OCI-LY7 (cell line): ENCODE measurements at regions not wholly inside any gene's neighbourhood (a gene's known extent, or its start where the extent isn't known, plus 50 kb on each side); places are given as distances from the start of the nearest gene placed in this dataset.

Source experiments
- BruUV-seq: library from RNA; stranded (reverse); fragments of 400-500 nt; replicated peaks from 2 replicates; lab custom pipeline; 2021; lab: Mats Ljungman, UMichigan
- CTCF ChIA-PET: fragments of 300-600 bp; sonication (Branson Sonifier 250); formaldehyde crosslinking; loops from one replicate; lab custom pipeline; 2022; ENCODE audit warnings: antibody characterized with exemption; ENCODE audit not compliant: unreplicated experiment; lab: Charles Lee
- POLR2A ChIA-PET: fragments of 300-600 bp; sonication (Branson Sonifier 250); formaldehyde crosslinking; loops from one replicate; lab custom pipeline; 2022; ENCODE audit warnings: antibody characterized with exemption; lab: Charles Lee
- DNase-seq: peaks from one replicate; pipeline ENCODE4 v3.0.0-alpha.2; 2015; ENCODE audit warnings: low spot score
- H2AFZ ChIP-seq: fragments of 200-600 bp; sonication (generic), shearing (Covaris generic); 2 replicates; pipeline ENCODE4 v1.6.1; 2014; ENCODE audit warnings: mild to moderate bottlenecking, antibody characterized with exemption, low read length, moderate library complexity
- H3K27ac ChIP-seq: fragments of 200-600 bp; sonication (generic); 2 replicates; pipeline ENCODE4 v1.5.1; 2014; ENCODE audit warnings: mixed run types, low read depth, mild to moderate bottlenecking, moderate library complexity, low read length, inconsistent platforms; ENCODE audit not compliant: poor library complexity, severe bottlenecking
- H3K36me3 ChIP-seq: fragments of 200-600 bp; sonication (generic); 2 replicates; pipeline ENCODE4 v1.6.1; 2014; ENCODE audit warnings: mild to moderate bottlenecking, antibody characterized with exemption, low read length, moderate library complexity, mixed read lengths; ENCODE audit not compliant: insufficient read depth
- H3K4me1 ChIP-seq: fragments of 200-600 bp; sonication (generic); 2 replicates; pipeline ENCODE4 v1.5.1; 2014; ENCODE audit warnings: mild to moderate bottlenecking, low read length; ENCODE audit not compliant: insufficient read depth, poor library complexity, severe bottlenecking
- H3K4me2 ChIP-seq: fragments of 200-600 bp; sonication (generic); 2 replicates; pipeline ENCODE4 v1.6.1; 2014; ENCODE audit warnings: mild to moderate bottlenecking, low read length
- H3K4me3 ChIP-seq: fragments of 200-600 bp; sonication (generic); 2 replicates; pipeline ENCODE4 v1.5.1; 2014; ENCODE audit warnings: mild to moderate bottlenecking, low read depth, low read length; ENCODE audit not compliant: poor library complexity, severe bottlenecking
- H3K79me2 ChIP-seq: fragments of 200-600 bp; sonication (generic); 2 replicates; pipeline ENCODE4 v1.6.1; 2016; ENCODE audit warnings: low read depth, mild to moderate bottlenecking, low read length, moderate library complexity, mixed read lengths; ENCODE audit not compliant: insufficient read depth
- H3K9me2 ChIP-seq: fragments of 200-600 bp; sonication (generic); 2 replicates; pipeline ENCODE4 v1.6.1; 2016; ENCODE audit warnings: mild to moderate bottlenecking, low read length, mixed read lengths; ENCODE audit not compliant: insufficient read depth
- H3K9me3 ChIP-seq: fragments of 200-600 bp; sonication (generic); 2 replicates; pipeline ENCODE4 v1.6.1; 2014; ENCODE audit warnings: mild to moderate bottlenecking, mixed run types, low read length, mixed read lengths
- H4K20me1 ChIP-seq: fragments of 200-600 bp; sonication (generic); 2 replicates; pipeline ENCODE4 v1.6.1; 2014; ENCODE audit warnings: mild to moderate bottlenecking, antibody characterized with exemption, low read length, moderate library complexity, mixed read lengths; ENCODE audit not compliant: insufficient read depth
- EZH2phosphoT487 ChIP-seq: fragments of 200-600 bp; sonication (generic); IDR thresholded peaks from 2 replicates; pipeline ENCODE4 v1.6.1; 2018; ENCODE audit warnings: low read depth, borderline replicate concordance, mild to moderate bottlenecking, mixed run types, antibody characterized with exemption, low read length, moderate library complexity, mixed read lengths
- intact Hi-C: fragments of 100-400 bp; cut with micrococcal nuclease; formaldehyde crosslinking; loops from one replicate; pipeline ENCODE4 v1.10.0; 2022; ENCODE audit not compliant: unreplicated experiment
- TF ChIP-seq, protein P1 (sequence below): fragments of 200-600 bp; sonication (generic); conservative IDR thresholded peaks from 2 replicates; pipeline ENCODE4 v1.5.1; 2014; ENCODE audit warnings: mild to moderate bottlenecking, antibody characterized with exemption, low read length, moderate library complexity, mixed read lengths

DNA sequence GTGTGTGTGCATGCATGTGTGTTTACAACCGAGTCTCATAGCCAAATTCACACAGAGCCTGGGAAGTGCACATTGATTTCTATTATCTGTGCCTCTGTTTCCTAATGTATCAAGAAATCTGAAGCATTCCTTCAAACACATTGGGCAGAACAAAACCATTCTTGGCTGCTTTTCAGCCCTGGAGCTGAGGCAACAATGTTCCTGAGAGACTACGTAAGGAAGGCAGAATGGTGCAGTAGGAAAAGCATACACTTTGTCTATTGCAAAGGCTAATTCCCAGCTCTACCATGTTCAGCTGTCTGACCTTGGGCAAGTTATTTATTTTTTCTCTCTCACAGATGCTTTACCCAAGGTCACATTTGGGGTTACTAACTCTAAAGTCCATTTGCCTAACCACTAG, 575.5 kb downstream of the SOX6 start:
- intact Hi-C loops, result no loop called here
- no peak for DNase-seq
- no peak overlapping the region for H3K4me3 ChIP-seq
- H3K9me3 ChIP-seq, result no peaks in the 10 kb centered on the region
- no peaks in the 10 kb centered on the region for H4K20me1 ChIP-seq
- no peaks in the 10 kb centered on the region for H3K9me2 ChIP-seq
- H3K79me2 ChIP-seq, result no peaks in the 10 kb centered on the region
- POLR2A ChIA-PET, result interaction anchor here (0.6 kb wide), 1 partner anchor 483 kb away, joined by 3 read pairs; no protein-coding TSS in a partner anchor
- H3K4me2 ChIP-seq, result no peak overlapping the region
- H3K36me3 ChIP-seq, result no peaks in the 10 kb centered on the region
- CTCF ChIA-PET, result no interaction called here
- BruUV-seq, result no TSS peak
- H3K4me1 ChIP-seq, result no peaks in the 10 kb centered on the region
- no peak overlapping the region for H2AFZ ChIP-seq
- TF ChIP-seq, protein P1, sequence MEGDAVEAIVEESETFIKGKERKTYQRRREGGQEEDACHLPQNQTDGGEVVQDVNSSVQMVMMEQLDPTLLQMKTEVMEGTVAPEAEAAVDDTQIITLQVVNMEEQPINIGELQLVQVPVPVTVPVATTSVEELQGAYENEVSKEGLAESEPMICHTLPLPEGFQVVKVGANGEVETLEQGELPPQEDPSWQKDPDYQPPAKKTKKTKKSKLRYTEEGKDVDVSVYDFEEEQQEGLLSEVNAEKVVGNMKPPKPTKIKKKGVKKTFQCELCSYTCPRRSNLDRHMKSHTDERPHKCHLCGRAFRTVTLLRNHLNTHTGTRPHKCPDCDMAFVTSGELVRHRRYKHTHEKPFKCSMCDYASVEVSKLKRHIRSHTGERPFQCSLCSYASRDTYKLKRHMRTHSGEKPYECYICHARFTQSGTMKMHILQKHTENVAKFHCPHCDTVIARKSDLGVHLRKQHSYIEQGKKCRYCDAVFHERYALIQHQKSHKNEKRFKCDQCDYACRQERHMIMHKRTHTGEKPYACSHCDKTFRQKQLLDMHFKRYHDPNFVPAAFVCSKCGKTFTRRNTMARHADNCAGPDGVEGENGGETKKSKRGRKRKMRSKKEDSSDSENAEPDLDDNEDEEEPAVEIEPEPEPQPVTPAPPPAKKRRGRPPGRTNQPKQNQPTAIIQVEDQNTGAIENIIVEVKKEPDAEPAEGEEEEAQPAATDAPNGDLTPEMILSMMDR, result no peak
- TF ChIP-seq EZH2phosphoT487, result no peak
- no peak overlapping the region for H3K27ac ChIP-seq

DNA sequence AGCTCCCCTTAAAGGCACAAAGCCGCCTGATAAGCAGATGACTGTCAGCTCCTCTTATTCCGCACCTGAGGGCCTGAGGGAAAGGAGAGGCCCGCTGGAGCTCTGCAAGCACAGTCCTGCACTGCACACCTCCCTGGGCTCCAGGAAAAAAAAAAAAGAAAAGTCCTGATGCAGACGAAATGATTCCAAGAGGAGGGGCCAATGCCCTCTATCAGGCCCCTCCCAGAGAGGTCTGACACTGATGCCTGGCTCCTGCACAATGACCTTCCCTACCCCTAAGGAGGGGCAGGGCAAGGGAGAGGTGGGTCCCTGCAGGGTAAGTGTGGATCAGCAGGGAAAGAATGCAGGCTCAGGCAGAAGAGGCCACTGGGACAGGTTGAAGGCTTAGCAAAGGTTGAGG, 572.7 kb downstream of the SOX6 start:
- no peaks in the 10 kb centered on the region for H3K9me2 ChIP-seq
- no peak overlapping the region for H3K4me3 ChIP-seq
- H3K36me3 ChIP-seq, result no peaks in the 10 kb centered on the region
- H3K4me2 ChIP-seq, result no peak overlapping the region
- no peak overlapping the region for H2AFZ ChIP-seq
- no peaks in the 10 kb centered on the region for H3K9me3 ChIP-seq
- no TSS peak for BruUV-seq
- intact Hi-C loops, result no loop called here
- H3K79me2 ChIP-seq, result no peaks in the 10 kb centered on the region
- TF ChIP-seq, protein P1, result no peak
- TF ChIP-seq EZH2phosphoT487, result no peak
- ChIA-PET CTCF (no interaction called here), POLR2A (interaction anchor here (0.6 kb wide), 1 partner anchor 606 kb away, joined by 3 read pairs; no protein-coding TSS in a partner anchor)
- no peak overlapping the region for H3K27ac ChIP-seq
- no peaks in the 10 kb centered on the region for H4K20me1 ChIP-seq
- no peaks in the 10 kb centered on the region for H3K4me1 ChIP-seq
- no peak for DNase-seq

GRCh38 chr11:15793043-15793996, 563.0 kb downstream of the SOX6 start:
- Histone ChIP-seq H4K20me1 (no peaks in the 10 kb centered on the region), H3K36me3 (no peaks in the 10 kb centered on the region), H3K9me3 (no peaks in the 10 kb centered on the region), H3K9me2 (no peaks in the 10 kb centered on the region), H3K79me2 (no peaks in the 10 kb centered on the region), H2AFZ (no peak overlapping the region), H3K4me3 (no peak overlapping the region), H3K4me1 (no peaks in the 10 kb centered on the region), H3K27ac (no peak overlapping the region), H3K4me2 (no peak overlapping the region)
- DNase-seq, result no peak
- no TSS peak for BruUV-seq
- ChIA-PET POLR2A (no interaction called here), CTCF (no interaction called here)
- TF ChIP-seq, protein P1, result no peak
- TF ChIP-seq EZH2phosphoT487, result no peak
- intact Hi-C loops, result no loop called here
